ENCODE measurements at regions not wholly inside any gene's neighbourhood (a gene's known extent, or its start where the extent isn't known, plus 50 kb on each side); places are given as distances from the start of the nearest gene placed in this dataset.

DNA sequence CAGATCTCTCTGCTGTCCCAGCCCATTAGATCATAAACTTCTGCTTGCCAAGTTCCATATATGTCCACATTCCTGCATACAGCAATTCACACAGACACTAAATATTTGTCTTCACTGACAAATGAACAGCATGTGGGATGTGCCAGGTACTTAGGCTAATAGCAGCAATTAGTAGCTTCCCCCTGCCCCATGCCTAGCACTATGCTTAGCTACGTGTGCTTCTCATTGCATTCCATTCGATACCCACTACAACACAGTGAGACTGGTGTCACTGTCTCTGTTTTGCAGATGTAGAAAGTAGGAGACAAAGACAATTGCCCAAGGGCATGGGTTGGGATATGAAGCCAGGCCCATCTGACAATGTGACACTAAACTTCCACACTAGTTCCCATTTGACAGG, 308.4 kb downstream of the BCL11B start:
- dilution Hi-C loops (cut with HindIII; ENCODE audit: low sequenced_read_pairs, unreplicated experiment): no loop called here
- no peak overlapping the region for H3K23ac ChIP-seq (ENCODE audit: low read depth, low read length)
- no peaks in the 10 kb centered on the region for H4K20me1 ChIP-seq (ENCODE audit: insufficient read depth, low read length)
- H3K14ac ChIP-seq (replicated peaks; ENCODE audit: low read depth, low read length): no peak overlapping the region
- H3K27me3 ChIP-seq (ENCODE audit: control insufficient read depth, insufficient read depth, low read length): no peaks in the 10 kb centered on the region
- no peaks in the 10 kb centered on the region for H3K4me1 ChIP-seq (ENCODE audit: control insufficient read depth, insufficient read depth, low read length)
- no peak for ATAC-seq (ENCODE audit: low read depth)
- H3K4me3 ChIP-seq (ENCODE audit: insufficient read depth, low read depth, low read length): no peak overlapping the region
- H2BK20ac ChIP-seq (ENCODE audit: low read depth, low read length): no peak overlapping the region
- H3K79me1 ChIP-seq (ENCODE audit: low read depth in 1 of 2, low read length in 2 of 2): no peaks in the 10 kb centered on the region
- H3K36me3 ChIP-seq (ENCODE audit: control insufficient read depth, insufficient read depth, low read length): no peaks in the 10 kb centered on the region
- no peak overlapping the region for H3K9ac ChIP-seq (ENCODE audit: low read depth, low read length)
- TF ChIP-seq RFX5 (IDR thresholded peaks at IDR 0.05; ENCODE audit: low read depth, low read length): no peak
- TF ChIP-seq SMC3 (IDR thresholded peaks at IDR 0.05; ENCODE audit: low read depth, low read length): no peak
- TF ChIP-seq CHD1 (IDR thresholded peaks at IDR 0.05; ENCODE audit: low read depth, low read length): no peak
- TF ChIP-seq RCOR1 (IDR thresholded peaks at IDR 0.05; ENCODE audit: insufficient replicate concordance, low read length): no peak
- TF ChIP-seq POLR2A (IDR thresholded peaks at IDR 0.05; ENCODE audit: low read depth, low read length): no peak
- TF ChIP-seq FOS (IDR thresholded peaks at IDR 0.05; ENCODE audit: low read depth, low read length): no peak
- TF ChIP-seq, protein P1, sequence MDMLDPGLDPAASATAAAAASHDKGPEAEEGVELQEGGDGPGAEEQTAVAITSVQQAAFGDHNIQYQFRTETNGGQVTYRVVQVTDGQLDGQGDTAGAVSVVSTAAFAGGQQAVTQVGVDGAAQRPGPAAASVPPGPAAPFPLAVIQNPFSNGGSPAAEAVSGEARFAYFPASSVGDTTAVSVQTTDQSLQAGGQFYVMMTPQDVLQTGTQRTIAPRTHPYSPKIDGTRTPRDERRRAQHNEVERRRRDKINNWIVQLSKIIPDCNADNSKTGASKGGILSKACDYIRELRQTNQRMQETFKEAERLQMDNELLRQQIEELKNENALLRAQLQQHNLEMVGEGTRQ (IDR thresholded peaks at IDR 0.05; ENCODE audit: low read depth, low read length): no peak
- TF ChIP-seq BHLHE40 (IDR thresholded peaks at IDR 0.05; ENCODE audit: low read depth, low read length): no peak
- TF ChIP-seq, protein P2, sequence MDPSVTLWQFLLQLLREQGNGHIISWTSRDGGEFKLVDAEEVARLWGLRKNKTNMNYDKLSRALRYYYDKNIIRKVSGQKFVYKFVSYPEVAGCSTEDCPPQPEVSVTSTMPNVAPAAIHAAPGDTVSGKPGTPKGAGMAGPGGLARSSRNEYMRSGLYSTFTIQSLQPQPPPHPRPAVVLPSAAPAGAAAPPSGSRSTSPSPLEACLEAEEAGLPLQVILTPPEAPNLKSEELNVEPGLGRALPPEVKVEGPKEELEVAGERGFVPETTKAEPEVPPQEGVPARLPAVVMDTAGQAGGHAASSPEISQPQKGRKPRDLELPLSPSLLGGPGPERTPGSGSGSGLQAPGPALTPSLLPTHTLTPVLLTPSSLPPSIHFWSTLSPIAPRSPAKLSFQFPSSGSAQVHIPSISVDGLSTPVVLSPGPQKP (IDR thresholded peaks at IDR 0.05; ENCODE audit: borderline replicate concordance, low read depth, low read length): no peak
- TF ChIP-seq CEBPB (IDR thresholded peaks at IDR 0.05; ENCODE audit: low read depth, low read length): no peak
- no peak overlapping the region for H2AK9ac ChIP-seq (replicated peaks; ENCODE audit: low read depth, low read length, poor library complexity)
- no peak overlapping the region for H2BK5ac ChIP-seq (ENCODE audit: low read depth, low read length, poor library complexity, severe bottlenecking)
- in situ Hi-C loops (cut with MboI; ENCODE audit: low sequenced_read_pairs): no loop called here
- H4K5ac ChIP-seq (ENCODE audit: low read depth, low read length): no peak overlapping the region
- no CpG with 5 or more reads among the region's 2 CpGs for WGBS, 2 experiments (ENCODE audit: extremely low coverage in 2 of 2, insufficient read length in 1 of 2)
- H3K9me3 ChIP-seq (ENCODE audit: control insufficient read depth, insufficient read depth, low read length): peaks cover 51% of the 10 kb centered on the region
- H2AFZ ChIP-seq (replicated peaks; ENCODE audit: low read length, poor library complexity): no peak overlapping the region
- no peak overlapping the region for H2BK15ac ChIP-seq (ENCODE audit: low read depth, low read length)
- no peaks in the 10 kb centered on the region for H3K9me1 ChIP-seq (ENCODE audit: insufficient read depth, low read length)
- no peak overlapping the region for H2AK5ac ChIP-seq (ENCODE audit: low read depth, low read length)
- intact Hi-C loops (cut with micrococcal nuclease): no loop called here
- no peak overlapping the region for H4K91ac ChIP-seq (ENCODE audit: insufficient read depth, low read depth, low read length)
- H3K4ac ChIP-seq (ENCODE audit: low read depth, low read length): no peak overlapping the region
- H4K8ac ChIP-seq (ENCODE audit: low read depth in 2 of 2, low read length in 2 of 2): no peak overlapping the region
- POLR2A ChIA-PET (ENCODE audit: unreplicated experiment): no interaction called here
- CTCF ChIA-PET: no interaction called here
- no peak overlapping the region for H3K18ac ChIP-seq (ENCODE audit: low read depth, low read length)
- H3K4me2 ChIP-seq (ENCODE audit: low read depth, low read length): no peak overlapping the region
- no peak overlapping the region for H3K56ac ChIP-seq (ENCODE audit: extremely low read depth, insufficient read depth, low read length)
- H3K27ac ChIP-seq (ENCODE audit: insufficient read depth, low read length): no peak overlapping the region
- DNase-seq: no peak
- no peak overlapping the region for H2BK120ac ChIP-seq (ENCODE audit: low read depth, low read length)
- no TSS peak for BruUV-seq (replicated peaks)

Measured in IMR-90 (cell line).